DND-41 (cell line): ENCODE measurements at regions not wholly inside any gene's neighbourhood (a gene's known extent, or its start where the extent isn't known, plus 50 kb on each side); places are given as distances from the start of the nearest gene placed in this dataset.

Experiments
- EZH2 ChIP-seq: IDR thresholded peaks from 3 replicates; pipeline ENCODE4 v1.6.1; 2012; ENCODE audit warnings: borderline replicate concordance, low read depth, mild to moderate bottlenecking, moderate library complexity, low read length, inconsistent platforms; ENCODE audit not compliant: severe bottlenecking
- TF ChIP-seq, protein P1 (sequence below): IDR thresholded peaks from 2 replicates; pipeline ENCODE4 v1.5.1; 2012; ENCODE audit warnings: borderline replicate concordance, low read length, moderate library complexity, mild to moderate bottlenecking; ENCODE audit not compliant: poor library complexity, severe bottlenecking; ENCODE audit errors: extremely low read depth

DNA sequence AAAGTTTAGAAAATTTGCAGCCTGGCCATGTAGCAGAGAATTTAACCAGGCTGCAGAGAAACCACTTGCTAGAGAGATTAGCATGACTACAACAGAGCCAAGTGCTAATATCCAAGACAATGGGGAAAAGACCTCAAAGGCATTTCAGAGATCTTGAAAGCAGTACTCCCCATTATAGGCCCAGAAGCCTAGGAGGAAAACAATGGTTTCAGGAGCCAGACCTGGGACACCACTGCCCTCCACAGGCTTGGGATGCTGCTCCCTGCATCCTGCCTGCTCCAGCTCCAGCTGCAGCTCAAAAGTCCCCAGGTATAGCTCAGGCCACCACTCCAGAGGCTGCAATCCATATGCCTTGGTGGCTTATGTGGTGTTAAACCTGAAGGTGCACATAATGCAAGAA lies 101.5 kb upstream of the TMEM72 start:
- no peak for TF ChIP-seq EZH2
- TF ChIP-seq, protein P1, sequence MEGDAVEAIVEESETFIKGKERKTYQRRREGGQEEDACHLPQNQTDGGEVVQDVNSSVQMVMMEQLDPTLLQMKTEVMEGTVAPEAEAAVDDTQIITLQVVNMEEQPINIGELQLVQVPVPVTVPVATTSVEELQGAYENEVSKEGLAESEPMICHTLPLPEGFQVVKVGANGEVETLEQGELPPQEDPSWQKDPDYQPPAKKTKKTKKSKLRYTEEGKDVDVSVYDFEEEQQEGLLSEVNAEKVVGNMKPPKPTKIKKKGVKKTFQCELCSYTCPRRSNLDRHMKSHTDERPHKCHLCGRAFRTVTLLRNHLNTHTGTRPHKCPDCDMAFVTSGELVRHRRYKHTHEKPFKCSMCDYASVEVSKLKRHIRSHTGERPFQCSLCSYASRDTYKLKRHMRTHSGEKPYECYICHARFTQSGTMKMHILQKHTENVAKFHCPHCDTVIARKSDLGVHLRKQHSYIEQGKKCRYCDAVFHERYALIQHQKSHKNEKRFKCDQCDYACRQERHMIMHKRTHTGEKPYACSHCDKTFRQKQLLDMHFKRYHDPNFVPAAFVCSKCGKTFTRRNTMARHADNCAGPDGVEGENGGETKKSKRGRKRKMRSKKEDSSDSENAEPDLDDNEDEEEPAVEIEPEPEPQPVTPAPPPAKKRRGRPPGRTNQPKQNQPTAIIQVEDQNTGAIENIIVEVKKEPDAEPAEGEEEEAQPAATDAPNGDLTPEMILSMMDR: no peak
